Panc1 (cell line): ENCODE measurements at regions not wholly inside any gene's neighbourhood (a gene's known extent, or its start where the extent isn't known, plus 50 kb on each side); places are given as distances from the start of the nearest gene placed in this dataset.
A peak's percentile ranks its signal among the peaks of the same experiment; 100 is the strongest.

Experiments
- CTCF ChIP-seq: fragments of 450-650 bp; IDR thresholded peaks from 2 replicates; pipeline ENCODE4 v1.5.1; 2017; ENCODE audit warnings: mild to moderate bottlenecking
- POLR2AphosphoS5 ChIP-seq: IDR thresholded peaks from 2 replicates; pipeline ENCODE4 v1.6.1; 2012; ENCODE audit warnings: mild to moderate bottlenecking, low read depth, low read length, moderate library complexity

GRCh38 chr12:46677749-46678148, 148.0 kb downstream of the SLC38A4 start:
- no peak for TF ChIP-seq POLR2AphosphoS5
- TF ChIP-seq CTCF = peak; percentile 71
